GM12878 (cell line): ENCODE measurements at regions not wholly inside any gene's neighbourhood (a gene's known extent, or its start where the extent isn't known, plus 50 kb on each side); places are given as distances from the start of the nearest gene placed in this dataset.

Experiments
- ATAC-seq: fragments of 200-7000 bp; cut with Tn5 transposase; 3 replicates; pipeline ENCODE4 v1.9.1; 2020; ENCODE audit warnings: mild to moderate bottlenecking, moderate library complexity
- BruUV-seq: library from RNA; stranded (reverse); fragments of 400-500 nt; replicated peaks from 2 replicates; lab custom pipeline; 2021; lab: Mats Ljungman, UMichigan
- CTCF ChIA-PET: fragments of 300-600 bp; sonication (Branson Sonifier 250); formaldehyde crosslinking; extraction: SDS; loops from one replicate; lab custom pipeline; 2021; ENCODE audit warnings: inconsistent platforms; lab: Yijun Ruan, JAX
- POLR2A ChIA-PET: fragments of 350-600 bp; formaldehyde crosslinking; extraction: SDS; loops from one replicate; lab custom pipeline; 2021; ENCODE audit warnings: inconsistent platforms; lab: Charles Lee
- RAD21 ChIA-PET: fragments of 300-600 bp; sonication (Branson Sonifier 250); formaldehyde crosslinking; loops from one replicate; lab custom pipeline; 2023; ENCODE audit warnings: antibody characterized with exemption; ENCODE audit not compliant: unreplicated experiment; lab: Charles Lee
- SMC1A ChIA-PET: fragments of 300-600 bp; sonication (Branson Sonifier 250); formaldehyde crosslinking; loops from one replicate; lab custom pipeline; 2023; ENCODE audit not compliant: unreplicated experiment, uncharacterized antibody; lab: Charles Lee
- DNase-seq: peaks from one replicate; pipeline ENCODE4 v3.0.0-alpha.2; 2011; ENCODE audit warnings: low read depth, low spot score
- FAIRE-seq: peaks from 3 replicates; lab custom pipeline; 2011; peaks lifted over from hg19 to GRCh38; lab: Jason Lieb, UNC
- H2AFZ ChIP-seq: 2 replicates; pipeline ENCODE4 v1.6.0; 2011; ENCODE audit warnings: low read depth, low read length, control low read depth; ENCODE audit not compliant: control insufficient read depth
- H3K27ac ChIP-seq: 2 replicates; pipeline ENCODE4 v1.5.1; 2011; ENCODE audit warnings: control low read depth; ENCODE audit not compliant: control insufficient read depth, insufficient read depth
- H3K27me3 ChIP-seq, 2 experiments: replicated peaks in 1 of 2; 2 replicates each; pipeline versions ENCODE4 v1.6.0 to v1.6.1; 2011; ENCODE audit warnings: low read length in 1 of 2; ENCODE audit not compliant: control insufficient read depth in 2 of 2, insufficient read depth in 2 of 2
- H3K36me3 ChIP-seq, 2 experiments: 2 replicates each; pipeline ENCODE4 v1.5.1; 2011; ENCODE audit warnings: low read length in 1 of 2; ENCODE audit not compliant: control insufficient read depth in 2 of 2, insufficient read depth in 2 of 2
- H3K4me1 ChIP-seq: 2 replicates; pipeline ENCODE4 v1.6.1; 2011; ENCODE audit warnings: mild to moderate bottlenecking, low read length, moderate library complexity, mixed read lengths; ENCODE audit not compliant: control insufficient read depth, insufficient read depth
- H3K4me2 ChIP-seq: 2 replicates; pipeline ENCODE4 v1.6.0; 2011; ENCODE audit warnings: control low read depth; ENCODE audit not compliant: control insufficient read depth, insufficient read depth
- H3K4me3 ChIP-seq: fragments of 200-600 bp; sonication (generic); 2 replicates; pipeline ENCODE4 v1.5.1; 2016
- H3K79me2 ChIP-seq: 2 replicates; pipeline ENCODE4 v1.6.0; 2011; ENCODE audit warnings: low read length; ENCODE audit not compliant: control insufficient read depth, insufficient read depth
- H3K9ac ChIP-seq: 2 replicates; pipeline ENCODE4 v1.8.0; 2011; ENCODE audit warnings: low read length, control low read depth, mixed read lengths; ENCODE audit not compliant: control insufficient read depth, insufficient read depth
- H3K9me3 ChIP-seq: replicated peaks from 3 replicates; pipeline ENCODE4 v1.5.1; 2011; ENCODE audit warnings: mild to moderate bottlenecking, low read length; ENCODE audit not compliant: control insufficient read depth, insufficient read depth
- H4K20me1 ChIP-seq: 2 replicates; pipeline ENCODE4 v1.6.0; 2011; ENCODE audit not compliant: control insufficient read depth, insufficient read depth
- CBX3 ChIP-seq: fragments of 200-600 bp; sonication (generic); IDR thresholded peaks from 2 replicates; pipeline ENCODE4 v1.6.1; 2016; ENCODE audit warnings: low read depth, borderline replicate concordance
- MTA3 ChIP-seq: IDR thresholded peaks from 2 replicates; pipeline ENCODE4 v1.6.1; 2012; ENCODE audit warnings: low read length, inconsistent platforms, borderline replicate concordance
- MYB ChIP-seq: fragments of 150-350 bp; IDR thresholded peaks from 2 replicates; pipeline ENCODE4 v1.6.1; 2014; ENCODE audit warnings: mild to moderate bottlenecking, low read depth, low read length, borderline replicate concordance
- NR2C1 ChIP-seq: fragments of 450-650 bp; IDR thresholded peaks from 2 replicates; pipeline ENCODE4 v1.6.1; 2017; ENCODE audit warnings: antibody characterized with exemption, mild to moderate bottlenecking, moderate library complexity
- whole genome bisulfite sequencing: methylation state at CpG from one replicate; pipeline ENCODE4 v1.1.6; 2016; ENCODE audit warnings: low lambda C conversion rate; ENCODE audit not compliant: insufficient replicate concordance, insufficient coverage; ENCODE audit errors: missing lambda C conversion rate; 5-methylcytosine and 5-hydroxymethylcytosine counted together
- in situ Hi-C: fragments of 300-500 bp; cut with MboI; formaldehyde crosslinking; loops from 9 replicates; pipeline ENCODE4 v1.14.3; 2018; ENCODE audit warnings: mixed read lengths
- intact Hi-C: fragments of 100-400 bp; cut with micrococcal nuclease; formaldehyde crosslinking; loops from one replicate; pipeline ENCODE4 v1.14.2; 2022; ENCODE audit not compliant: unreplicated experiment
- TF ChIP-seq, protein P1 (sequence below): fragments of 450-650 bp; IDR thresholded peaks from 2 replicates; pipeline ENCODE4 v1.6.1; 2018; ENCODE audit warnings: mild to moderate bottlenecking, low read depth, moderate library complexity; ENCODE audit not compliant: partially characterized antibody
- TF ChIP-seq, protein P2 (sequence below): fragments of 450-650 bp; IDR thresholded peaks from 2 replicates; pipeline ENCODE4 v1.6.1; 2014; ENCODE audit warnings: mild to moderate bottlenecking
- TF ChIP-seq, protein P3 (sequence below): IDR thresholded peaks from 2 replicates; pipeline ENCODE4 v1.6.1; 2012; ENCODE audit warnings: low read depth, low read length, improper control_type of control experiment
- TF ChIP-seq, protein P4 (sequence below): IDR thresholded peaks from 2 replicates; pipeline ENCODE4 v1.6.1; 2012; ENCODE audit warnings: low read depth, low read length, improper control_type of control experiment
- TF ChIP-seq, protein P5 (sequence below): fragments of 450-650 bp; formaldehyde crosslinking; IDR thresholded peaks from 2 replicates; pipeline ENCODE4 v1.4.0; 2020; ENCODE audit warnings: mild to moderate bottlenecking, moderate library complexity

DNA sequence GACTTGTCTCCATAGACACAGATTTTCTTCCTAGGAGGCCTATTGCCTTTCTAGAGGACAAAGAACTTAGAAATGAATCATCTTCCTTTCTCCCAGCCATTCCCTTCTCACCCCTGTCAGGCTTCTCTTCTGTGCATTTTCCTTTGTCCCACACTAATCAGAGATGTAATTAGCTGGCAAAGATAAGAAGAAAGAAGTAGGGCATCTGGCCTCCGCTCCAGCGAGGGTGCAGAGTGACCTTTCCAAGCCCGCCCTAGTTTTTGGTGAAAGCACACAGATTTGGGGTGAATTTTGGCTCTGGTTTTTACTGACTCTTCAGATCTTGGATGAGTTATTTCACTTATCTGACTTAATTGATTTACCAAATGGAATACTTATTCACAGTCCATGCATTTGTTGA is 626.5 kb downstream of the ZEB2 start (continued):
- TF ChIP-seq, protein P1, sequence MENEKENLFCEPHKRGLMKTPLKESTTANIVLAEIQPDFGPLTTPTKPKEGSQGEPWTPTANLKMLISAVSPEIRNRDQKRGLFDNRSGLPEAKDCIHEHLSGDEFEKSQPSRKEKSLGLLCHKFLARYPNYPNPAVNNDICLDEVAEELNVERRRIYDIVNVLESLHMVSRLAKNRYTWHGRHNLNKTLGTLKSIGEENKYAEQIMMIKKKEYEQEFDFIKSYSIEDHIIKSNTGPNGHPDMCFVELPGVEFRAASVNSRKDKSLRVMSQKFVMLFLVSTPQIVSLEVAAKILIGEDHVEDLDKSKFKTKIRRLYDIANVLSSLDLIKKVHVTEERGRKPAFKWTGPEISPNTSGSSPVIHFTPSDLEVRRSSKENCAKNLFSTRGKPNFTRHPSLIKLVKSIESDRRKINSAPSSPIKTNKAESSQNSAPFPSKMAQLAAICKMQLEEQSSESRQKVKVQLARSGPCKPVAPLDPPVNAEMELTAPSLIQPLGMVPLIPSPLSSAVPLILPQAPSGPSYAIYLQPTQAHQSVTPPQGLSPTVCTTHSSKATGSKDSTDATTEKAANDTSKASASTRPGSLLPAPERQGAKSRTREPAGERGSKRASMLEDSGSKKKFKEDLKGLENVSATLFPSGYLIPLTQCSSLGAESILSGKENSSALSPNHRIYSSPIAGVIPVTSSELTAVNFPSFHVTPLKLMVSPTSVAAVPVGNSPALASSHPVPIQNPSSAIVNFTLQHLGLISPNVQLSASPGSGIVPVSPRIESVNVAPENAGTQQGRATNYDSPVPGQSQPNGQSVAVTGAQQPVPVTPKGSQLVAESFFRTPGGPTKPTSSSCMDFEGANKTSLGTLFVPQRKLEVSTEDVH, result no peak
- no peak for TF ChIP-seq NR2C1
- no peak for TF ChIP-seq CBX3
- TF ChIP-seq, protein P2, sequence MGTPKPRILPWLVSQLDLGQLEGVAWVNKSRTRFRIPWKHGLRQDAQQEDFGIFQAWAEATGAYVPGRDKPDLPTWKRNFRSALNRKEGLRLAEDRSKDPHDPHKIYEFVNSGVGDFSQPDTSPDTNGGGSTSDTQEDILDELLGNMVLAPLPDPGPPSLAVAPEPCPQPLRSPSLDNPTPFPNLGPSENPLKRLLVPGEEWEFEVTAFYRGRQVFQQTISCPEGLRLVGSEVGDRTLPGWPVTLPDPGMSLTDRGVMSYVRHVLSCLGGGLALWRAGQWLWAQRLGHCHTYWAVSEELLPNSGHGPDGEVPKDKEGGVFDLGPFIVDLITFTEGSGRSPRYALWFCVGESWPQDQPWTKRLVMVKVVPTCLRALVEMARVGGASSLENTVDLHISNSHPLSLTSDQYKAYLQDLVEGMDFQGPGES, result no peak

DNA sequence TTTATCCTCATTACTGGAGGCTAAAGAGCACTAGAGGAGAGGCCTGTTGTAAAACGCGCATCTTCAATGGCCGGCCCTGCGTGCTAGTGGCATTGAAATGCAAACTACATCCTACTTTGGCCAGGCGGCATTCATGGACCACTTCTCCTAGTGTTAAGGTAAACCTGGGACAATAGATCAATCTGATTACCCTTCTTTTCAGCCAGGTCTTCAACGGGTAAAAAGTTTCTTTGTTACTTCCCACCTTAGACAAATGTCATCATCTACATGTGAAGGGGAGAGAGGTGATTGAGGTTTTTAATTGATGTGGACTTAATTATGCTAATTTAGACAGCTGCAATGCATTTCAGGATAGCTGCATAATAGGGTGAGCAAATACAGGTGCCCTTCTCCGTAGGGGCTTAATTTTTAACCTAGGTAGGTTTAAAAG is 628.0 kb downstream of the ZEB2 start:
- no peak for DNase-seq
- ChIA-PET POLR2A (no interaction called here), RAD21 (no interaction called here), SMC1A (no interaction called here), CTCF (no interaction called here)
- no peaks in the 10 kb centered on the region for H3K36me3 ChIP-seq
- ATAC-seq, result no peak
- no peaks in the 10 kb centered on the region for H4K20me1 ChIP-seq
- no TSS peak for BruUV-seq
- no peak overlapping the region for H2AFZ ChIP-seq
- in situ Hi-C loops (no loop called here), intact Hi-C loops (no loop called here)
- H3K9ac ChIP-seq, result no peak overlapping the region
- no peak overlapping the region for H3K27ac ChIP-seq
- H3K4me2 ChIP-seq, result no peak overlapping the region
- H3K79me2 ChIP-seq, result no peaks in the 10 kb centered on the region
- H3K9me3 ChIP-seq, result no peaks in the 10 kb centered on the region
- no peak overlapping the region for H3K4me3 ChIP-seq
- FAIRE-seq, result no peak
- 65% methylated on average over 7 of the region's 7 CpGs for WGBS
- no peaks in the 10 kb centered on the region for H3K4me1 ChIP-seq
- H3K27me3 ChIP-seq, result no peaks in the 10 kb centered on the region
- TF ChIP-seq, protein P2, result no peak
- TF ChIP-seq, protein P3, sequence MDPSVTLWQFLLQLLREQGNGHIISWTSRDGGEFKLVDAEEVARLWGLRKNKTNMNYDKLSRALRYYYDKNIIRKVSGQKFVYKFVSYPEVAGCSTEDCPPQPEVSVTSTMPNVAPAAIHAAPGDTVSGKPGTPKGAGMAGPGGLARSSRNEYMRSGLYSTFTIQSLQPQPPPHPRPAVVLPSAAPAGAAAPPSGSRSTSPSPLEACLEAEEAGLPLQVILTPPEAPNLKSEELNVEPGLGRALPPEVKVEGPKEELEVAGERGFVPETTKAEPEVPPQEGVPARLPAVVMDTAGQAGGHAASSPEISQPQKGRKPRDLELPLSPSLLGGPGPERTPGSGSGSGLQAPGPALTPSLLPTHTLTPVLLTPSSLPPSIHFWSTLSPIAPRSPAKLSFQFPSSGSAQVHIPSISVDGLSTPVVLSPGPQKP, result no peak
- TF ChIP-seq MYB, result no peak
- TF ChIP-seq, protein P4, sequence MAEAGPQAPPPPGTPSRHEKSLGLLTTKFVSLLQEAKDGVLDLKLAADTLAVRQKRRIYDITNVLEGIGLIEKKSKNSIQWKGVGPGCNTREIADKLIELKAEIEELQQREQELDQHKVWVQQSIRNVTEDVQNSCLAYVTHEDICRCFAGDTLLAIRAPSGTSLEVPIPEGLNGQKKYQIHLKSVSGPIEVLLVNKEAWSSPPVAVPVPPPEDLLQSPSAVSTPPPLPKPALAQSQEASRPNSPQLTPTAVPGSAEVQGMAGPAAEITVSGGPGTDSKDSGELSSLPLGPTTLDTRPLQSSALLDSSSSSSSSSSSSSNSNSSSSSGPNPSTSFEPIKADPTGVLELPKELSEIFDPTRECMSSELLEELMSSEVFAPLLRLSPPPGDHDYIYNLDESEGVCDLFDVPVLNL, result no peak
- TF ChIP-seq, protein P5, sequence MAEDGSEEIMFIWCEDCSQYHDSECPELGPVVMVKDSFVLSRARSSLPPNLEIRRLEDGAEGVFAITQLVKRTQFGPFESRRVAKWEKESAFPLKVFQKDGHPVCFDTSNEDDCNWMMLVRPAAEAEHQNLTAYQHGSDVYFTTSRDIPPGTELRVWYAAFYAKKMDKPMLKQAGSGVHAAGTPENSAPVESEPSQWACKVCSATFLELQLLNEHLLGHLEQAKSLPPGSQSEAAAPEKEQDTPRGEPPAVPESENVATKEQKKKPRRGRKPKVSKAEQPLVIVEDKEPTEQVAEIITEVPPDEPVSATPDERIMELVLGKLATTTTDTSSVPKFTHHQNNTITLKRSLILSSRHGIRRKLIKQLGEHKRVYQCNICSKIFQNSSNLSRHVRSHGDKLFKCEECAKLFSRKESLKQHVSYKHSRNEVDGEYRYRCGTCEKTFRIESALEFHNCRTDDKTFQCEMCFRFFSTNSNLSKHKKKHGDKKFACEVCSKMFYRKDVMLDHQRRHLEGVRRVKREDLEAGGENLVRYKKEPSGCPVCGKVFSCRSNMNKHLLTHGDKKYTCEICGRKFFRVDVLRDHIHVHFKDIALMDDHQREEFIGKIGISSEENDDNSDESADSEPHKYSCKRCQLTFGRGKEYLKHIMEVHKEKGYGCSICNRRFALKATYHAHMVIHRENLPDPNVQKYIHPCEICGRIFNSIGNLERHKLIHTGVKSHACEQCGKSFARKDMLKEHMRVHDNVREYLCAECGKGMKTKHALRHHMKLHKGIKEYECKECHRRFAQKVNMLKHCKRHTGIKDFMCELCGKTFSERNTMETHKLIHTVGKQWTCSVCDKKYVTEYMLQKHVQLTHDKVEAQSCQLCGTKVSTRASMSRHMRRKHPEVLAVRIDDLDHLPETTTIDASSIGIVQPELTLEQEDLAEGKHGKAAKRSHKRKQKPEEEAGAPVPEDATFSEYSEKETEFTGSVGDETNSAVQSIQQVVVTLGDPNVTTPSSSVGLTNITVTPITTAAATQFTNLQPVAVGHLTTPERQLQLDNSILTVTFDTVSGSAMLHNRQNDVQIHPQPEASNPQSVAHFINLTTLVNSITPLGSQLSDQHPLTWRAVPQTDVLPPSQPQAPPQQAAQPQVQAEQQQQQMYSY (CRISPR knock-in tag), result no peak
- TF ChIP-seq MTA3, result no peak
